Adrenal gland (tissue), 9 donors: ENCODE measurements at regions not wholly inside any gene's neighbourhood (a gene's known extent, or its start where the extent isn't known, plus 50 kb on each side); places are given as distances from the start of the nearest gene placed in this dataset.

Experiments used
- DNase-seq, 7 donors: peaks; one replicate each; pipeline ENCODE4 v3.0.0-alpha.2; 2019 to 2020
- H3K27ac ChIP-seq, 5 donors: fragments of 200-600 bp; sonication (generic) in 4 of 5; 1 replicate in 3 of 5; 2 replicates in 2 of 5; pipeline versions ENCODE4 v1.5.1 to v1.8.0; 2016 to 2020; ENCODE audit warnings: mild to moderate bottlenecking in 1 of 5
- H3K27me3 ChIP-seq: fragments of 200-600 bp; 2 replicates; pipeline ENCODE4 v1.8.0; 2021
- H3K36me3 ChIP-seq, 2 donors: fragments of 200-600 bp; replicated peaks in 1 of 2; 1 replicate in 1 of 2; 2 replicates in 1 of 2; pipeline versions ENCODE4 v1.5.1 to v1.8.0; 2018 to 2022
- H3K4me1 ChIP-seq, 2 donors: fragments of 200-600 bp; replicated peaks in 1 of 2; 1 replicate in 1 of 2; 2 replicates in 1 of 2; pipeline versions ENCODE4 v1.5.1 to v1.8.0; 2018 to 2021
- H3K4me3 ChIP-seq, 4 donors: fragments of 200-600 bp; sonication (generic) in 3 of 4; one replicate each; pipeline ENCODE4 v1.5.1; 2016 to 2018
- H3K9me3 ChIP-seq, 3 donors: fragments of 200-600 bp; sonication (generic) in 1 of 3; replicated peaks in 1 of 3; 1 replicate in 2 of 3; 2 replicates in 1 of 3; pipeline versions ENCODE4 v1.5.1 to v1.8.0; 2016 to 2021
- POLR2A ChIP-seq, 2 donors: fragments of 450-650 bp; IDR thresholded peaks; one replicate each; pipeline ENCODE4 v1.6.1; 2017; ENCODE audit warnings: antibody characterized with exemption in 2 of 2, mild to moderate bottlenecking in 2 of 2, moderate library complexity in 1 of 2
- WGBS, 4 donors: extraction: QIAGEN DNeasy Blood & Tissue Kit in 2 of 4; methylation state at CpG; one replicate each; pipeline versions ENCODE4 v1.1.5 to v1.1.7; 2013 to 2017; 5-methylcytosine and 5-hydroxymethylcytosine counted together
- intact Hi-C, 2 donors: fragments of 100-400 bp; cut with DNase I; formaldehyde crosslinking; loops; one replicate each; pipeline versions ENCODE4 v1.14.1 to v1.15.0; 2022 to 2023
- TF ChIP-seq, protein P1 (sequence below), 6 experiments: fragments of 450-650 bp in 4 of 6; fragments of 200-600 bp in 2 of 6; sonication (generic) in 1 of 6; IDR thresholded peaks; 1 replicate in 5 of 6; 2 replicates in 1 of 6; pipeline versions ENCODE4 v1.5.1 to v1.8.0; 2016 to 2021; ENCODE audit warnings: antibody characterized with exemption in 6 of 6, mild to moderate bottlenecking in 2 of 6, moderate library complexity in 1 of 6
- donor health status: healthy with polysubstance abuse.
- donor health status: Bipolar disorder and iron deficiency.
- donor health status: DM: yes; HTN: yes; CAD: no.
- donor health status: DM: no; HTN: no; CAD: no.
- donor health status: DM: no; HTN: no; CAD: no.

- no peaks in the 10 kb centered on the region for H3K4me1 ChIP-seq
- no peak overlapping the region for H3K4me3 ChIP-seq
- H3K9me3 ChIP-seq, result no peaks in the 10 kb centered on the region
- no peak overlapping the region for H3K27ac ChIP-seq
- DNase-seq, result no peak
- intact Hi-C loops, result no loop called here
- WGBS, 4 donors, result 67 to 71% (median 69%) methylated on average over 2 of the region's 2 CpGs
- no peaks in the 10 kb centered on the region for H3K27me3 ChIP-seq
- TF ChIP-seq, protein P1, sequence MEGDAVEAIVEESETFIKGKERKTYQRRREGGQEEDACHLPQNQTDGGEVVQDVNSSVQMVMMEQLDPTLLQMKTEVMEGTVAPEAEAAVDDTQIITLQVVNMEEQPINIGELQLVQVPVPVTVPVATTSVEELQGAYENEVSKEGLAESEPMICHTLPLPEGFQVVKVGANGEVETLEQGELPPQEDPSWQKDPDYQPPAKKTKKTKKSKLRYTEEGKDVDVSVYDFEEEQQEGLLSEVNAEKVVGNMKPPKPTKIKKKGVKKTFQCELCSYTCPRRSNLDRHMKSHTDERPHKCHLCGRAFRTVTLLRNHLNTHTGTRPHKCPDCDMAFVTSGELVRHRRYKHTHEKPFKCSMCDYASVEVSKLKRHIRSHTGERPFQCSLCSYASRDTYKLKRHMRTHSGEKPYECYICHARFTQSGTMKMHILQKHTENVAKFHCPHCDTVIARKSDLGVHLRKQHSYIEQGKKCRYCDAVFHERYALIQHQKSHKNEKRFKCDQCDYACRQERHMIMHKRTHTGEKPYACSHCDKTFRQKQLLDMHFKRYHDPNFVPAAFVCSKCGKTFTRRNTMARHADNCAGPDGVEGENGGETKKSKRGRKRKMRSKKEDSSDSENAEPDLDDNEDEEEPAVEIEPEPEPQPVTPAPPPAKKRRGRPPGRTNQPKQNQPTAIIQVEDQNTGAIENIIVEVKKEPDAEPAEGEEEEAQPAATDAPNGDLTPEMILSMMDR (IDR thresholded peaks at IDR 0.05), result no peak
- TF ChIP-seq POLR2A (IDR thresholded peaks at IDR 0.05), result no peak
- H3K36me3 ChIP-seq, result no peaks in the 10 kb centered on the region
Measured at GRCh38 chr12:65524666-65525065, 246.2 kb downstream of the MSRB3 start.

GRCh38 chr12:65525491-65526141 lies 247.1 kb downstream of the MSRB3 start:
- no peak for DNase-seq
- Histone ChIP-seq H3K36me3 (no peaks in the 10 kb centered on the region), H3K9me3 (no peaks in the 10 kb centered on the region), H3K27me3 (no peaks in the 10 kb centered on the region), H3K4me1 (no peaks in the 10 kb centered on the region), H3K4me3 (no peak overlapping the region), H3K27ac (no peak overlapping the region)
- WGBS, 4 donors, result 80 to 97% (median 85%) methylated on average over 3 of the region's 3 CpGs
- intact Hi-C loops, result no loop called here
- TF ChIP-seq, protein P1 (IDR thresholded peaks at IDR 0.05), result no peak
- no peak for TF ChIP-seq POLR2A (IDR thresholded peaks at IDR 0.05)

- 84 to 92% (median 86%) methylated on average over 2 of the region's 2 CpGs for whole genome bisulfite sequencing, 4 donors
Measured at GRCh38 chr12:65526311-65526710, 247.8 kb downstream of the MSRB3 start.

DNA sequence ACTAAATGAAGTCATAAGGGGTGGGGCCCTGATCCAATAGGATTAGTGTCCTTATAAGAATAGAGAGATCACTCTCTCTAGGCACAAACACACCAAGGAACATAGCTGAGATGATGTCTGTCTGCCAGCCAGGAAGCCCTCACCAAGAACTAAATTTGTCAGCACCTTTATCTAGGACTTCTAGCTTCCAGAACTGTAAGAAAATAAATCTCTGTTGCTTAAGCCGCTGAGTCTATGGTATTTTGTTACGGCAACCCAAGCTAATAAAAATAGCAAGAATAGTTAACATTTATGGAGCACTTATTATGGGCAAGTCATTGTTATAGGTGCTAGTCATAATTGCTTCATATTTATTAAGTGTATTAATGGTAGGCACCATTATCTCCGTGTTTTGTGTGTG lies 249.6 kb downstream of the MSRB3 start:
- no peak overlapping the region for H3K27ac ChIP-seq
- no peaks in the 10 kb centered on the region for H3K27me3 ChIP-seq
- H3K36me3 ChIP-seq, result no peaks in the 10 kb centered on the region
- intact Hi-C loops, result no loop called here
- DNase-seq, result no peak
- no peak for TF ChIP-seq POLR2A (IDR thresholded peaks at IDR 0.05)
- TF ChIP-seq, protein P1 (IDR thresholded peaks at IDR 0.05), result no peak
- WGBS, 4 donors, result 90 to 93% (median 91%) methylated on average over 3 of the region's 3 CpGs
- H3K4me1 ChIP-seq, result no peaks in the 10 kb centered on the region
- no peaks in the 10 kb centered on the region for H3K9me3 ChIP-seq
- H3K4me3 ChIP-seq, result no peak overlapping the region

More at GRCh38 chr12:65526311-65526710, 247.8 kb downstream of the MSRB3 start:
- Histone ChIP-seq H3K9me3 (no peaks in the 10 kb centered on the region), H3K27ac (no peak overlapping the region), H3K36me3 (no peaks in the 10 kb centered on the region), H3K27me3 (no peaks in the 10 kb centered on the region), H3K4me1 (no peaks in the 10 kb centered on the region), H3K4me3 (no peak overlapping the region)
- intact Hi-C loops, result no loop called here
- no peak for TF ChIP-seq POLR2A (IDR thresholded peaks at IDR 0.05)
- TF ChIP-seq, protein P1 (IDR thresholded peaks at IDR 0.05), result no peak
- DNase-seq, result no peak
